Natural killer cell (primary cell): ENCODE measurements at regions not wholly inside any gene's neighbourhood (a gene's known extent, or its start where the extent isn't known, plus 50 kb on each side); places are given as distances from the start of the nearest gene placed in this dataset.

Source experiments
- ATAC-seq, 3 donors: fragments of 150-1000 bp in 2 of 3; fragments of 200-7000 bp in 1 of 3; cut with Tn5 transposase; 1 replicate in 1 of 3; 2 replicates in 2 of 3; pipeline ENCODE4 v1.10.0; 2021; ENCODE audit warnings: mild to moderate bottlenecking in 2 of 3, moderate library complexity in 2 of 3
- DNase-seq, 2 donors: peaks; one replicate each; pipeline versions ENCODE4 v3.0.0 to v3.0.0-alpha.2; 2013 to 2021; ENCODE audit warnings: mixed read lengths in 1 of 2
- H3K27ac ChIP-seq: one replicate; pipeline ENCODE4 v1.5.1; 2013; ENCODE audit warnings: mild to moderate bottlenecking, low read length
- H3K27me3 ChIP-seq: one replicate; pipeline ENCODE4 v1.6.1; 2013; ENCODE audit warnings: low read length; ENCODE audit not compliant: control insufficient read depth, insufficient read depth
- H3K36me3 ChIP-seq: one replicate; pipeline ENCODE4 v1.6.1; 2013; ENCODE audit warnings: low read length; ENCODE audit not compliant: control insufficient read depth, insufficient read depth
- H3K4me1 ChIP-seq: one replicate; pipeline ENCODE4 v1.6.1; 2013; ENCODE audit warnings: low read length; ENCODE audit not compliant: control insufficient read depth, insufficient read depth
- H3K4me3 ChIP-seq: one replicate; pipeline ENCODE4 v1.5.1; 2013; ENCODE audit warnings: low read length
- H3K9me3 ChIP-seq: one replicate; pipeline ENCODE4 v1.6.1; 2013; ENCODE audit warnings: low read length; ENCODE audit not compliant: control insufficient read depth, insufficient read depth
- H3K27ac Mint-ChIP-seq, 2 donors: one replicate each; pipeline ENCODE4 v1.8.0; 2022; ENCODE audit warnings: mild to moderate bottlenecking in 2 of 2, mixed read lengths in 2 of 2, moderate library complexity in 1 of 2
- H3K27me3 Mint-ChIP-seq, 2 donors: one replicate each; pipeline ENCODE4 v1.8.0; 2022; ENCODE audit warnings: low read depth in 2 of 2, mixed read lengths in 2 of 2
- H3K36me3 Mint-ChIP-seq: one replicate; pipeline ENCODE4 v1.8.0; 2022; ENCODE audit warnings: mixed read lengths
- H3K4me1 Mint-ChIP-seq, 2 donors: one replicate each; pipeline ENCODE4 v1.8.0; 2022; ENCODE audit warnings: mixed read lengths in 2 of 2
- H3K4me3 Mint-ChIP-seq: one replicate; pipeline ENCODE4 v1.8.0; 2022; ENCODE audit warnings: mild to moderate bottlenecking, moderate library complexity, mixed read lengths
- H3K9me3 Mint-ChIP-seq, 2 donors: one replicate each; pipeline ENCODE4 v1.8.0; 2022; ENCODE audit warnings: mixed read lengths in 2 of 2
- CTCF ChIP-seq: fragments of 200-600 bp; IDR thresholded peaks from one replicate; pipeline ENCODE4 v1.8.0; 2022; ENCODE audit warnings: antibody characterized with exemption
- WGBS: methylation state at CpG from one replicate; pipeline ENCODE4 v1.1.7; 2013; ENCODE audit warnings: missing lambda C conversion rate; ENCODE audit not compliant: insufficient coverage; 5-methylcytosine and 5-hydroxymethylcytosine counted together
- intact Hi-C: fragments of 100-400 bp; cut with micrococcal nuclease; formaldehyde crosslinking; loops from one replicate; pipeline ENCODE4 v1.14.2; 2022

- no peak for TF ChIP-seq CTCF
- H3K27ac Mint-ChIP-seq = no peak overlapping the region
- no peaks in the 10 kb centered on the region for H3K9me3 ChIP-seq
- peaks cover 55 to 74% of the 10 kb centered on the region in 2 donors for H3K4me1 Mint-ChIP-seq
- intact Hi-C loops = no loop called here
- no peaks in the 10 kb centered on the region for H3K27me3 Mint-ChIP-seq
- no peak overlapping the region for H3K27ac ChIP-seq
- DNase-seq (no peak), ATAC-seq (no peak)
- peaks cover 16% of the 10 kb centered on the region for H3K36me3 ChIP-seq
- no peak overlapping the region for H3K4me3 ChIP-seq
- no peak overlapping the region for H3K4me3 Mint-ChIP-seq
- H3K27me3 ChIP-seq = no peaks in the 10 kb centered on the region
- H3K36me3 Mint-ChIP-seq = peaks cover 9% of the 10 kb centered on the region
- H3K4me1 ChIP-seq = peaks cover 6% of the 10 kb centered on the region
- WGBS = 100% methylated on average over 4 of the region's 6 CpGs
- H3K9me3 Mint-ChIP-seq = no peaks in the 10 kb centered on the region
Observed at GRCh38 chr3:141422961-141423582, 54.8 kb downstream of the ZBTB38 start.

GRCh38 chr3:141425523-141426233 is 57.4 kb downstream of the ZBTB38 start:
- Mint-ChIP-seq H3K9me3 (no peaks in the 10 kb centered on the region), H3K4me1 (peaks cover 39 to 61% of the 10 kb centered on the region in 2 donors), H3K36me3 (no peaks in the 10 kb centered on the region), H3K27ac (peak overlapping the region in 1 of 2 donors; percentile 57), H3K4me3 (no peak overlapping the region), H3K27me3 (no peaks in the 10 kb centered on the region)
- 91% methylated on average over 6 of the region's 6 CpGs for WGBS
- ATAC-seq (no peak), DNase-seq (peak in 1 of 2 donors; percentile 19)
- Histone ChIP-seq H3K36me3 (peaks cover 15% of the 10 kb centered on the region), H3K9me3 (no peaks in the 10 kb centered on the region), H3K4me1 (peaks cover 6% of the 10 kb centered on the region), H3K27ac (no peak overlapping the region), H3K27me3 (no peaks in the 10 kb centered on the region), H3K4me3 (no peak overlapping the region)
- TF ChIP-seq CTCF = no peak
- intact Hi-C loops = no loop called here

DNA sequence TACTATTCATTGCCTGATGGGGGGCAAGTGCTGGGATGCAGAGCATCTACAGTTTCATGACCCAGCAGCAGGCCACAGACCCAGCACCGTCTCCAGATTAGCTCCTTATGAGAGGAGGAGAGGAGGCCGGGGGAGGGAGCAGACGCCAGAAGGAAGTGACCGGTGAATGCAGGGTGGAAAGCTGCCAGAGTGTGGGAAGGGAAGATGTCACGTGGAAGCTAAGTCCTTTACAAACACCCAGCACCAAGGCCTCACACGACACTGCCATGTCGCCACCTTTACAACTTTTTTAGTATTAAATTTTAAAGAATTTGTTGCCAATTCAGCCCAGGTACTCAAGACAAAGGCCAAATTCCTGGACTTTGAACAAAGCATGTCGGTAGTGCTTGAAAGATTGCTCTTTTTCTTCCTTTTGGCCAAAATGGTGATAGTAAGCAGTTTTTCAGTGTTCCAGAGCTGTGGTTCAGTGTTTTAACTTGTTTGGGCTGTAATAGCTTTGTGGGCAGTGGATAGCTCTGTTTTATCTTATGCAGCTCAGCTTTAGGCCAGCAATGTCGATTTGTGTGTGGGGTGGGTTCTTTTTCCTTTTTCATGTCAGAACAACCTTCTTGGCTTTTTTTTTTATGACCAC is 58.2 kb downstream of the ZBTB38 start:
- Mint-ChIP-seq H3K4me3 (no peak overlapping the region), H3K4me1 (peaks cover 30 to 53% of the 10 kb centered on the region in 2 donors), H3K9me3 (no peaks in the 10 kb centered on the region), H3K27me3 (no peaks in the 10 kb centered on the region), H3K27ac (peak overlapping the region in 1 of 2 donors; percentile 57), H3K36me3 (no peaks in the 10 kb centered on the region)
- TF ChIP-seq CTCF = no peak
- Histone ChIP-seq H3K4me1 (peaks cover 6% of the 10 kb centered on the region), H3K9me3 (no peaks in the 10 kb centered on the region), H3K27ac (no peak overlapping the region), H3K27me3 (no peaks in the 10 kb centered on the region), H3K36me3 (peaks cover 15% of the 10 kb centered on the region), H3K4me3 (no peak overlapping the region)
- intact Hi-C loops = no loop called here
- DNase-seq (no peak), ATAC-seq (no peak)
- 55% methylated on average over 8 of the region's 9 CpGs for WGBS
